ENCODE measurements at regions not wholly inside any gene's neighbourhood (a gene's known extent, or its start where the extent isn't known, plus 50 kb on each side); places are given as distances from the start of the nearest gene placed in this dataset.

DNA sequence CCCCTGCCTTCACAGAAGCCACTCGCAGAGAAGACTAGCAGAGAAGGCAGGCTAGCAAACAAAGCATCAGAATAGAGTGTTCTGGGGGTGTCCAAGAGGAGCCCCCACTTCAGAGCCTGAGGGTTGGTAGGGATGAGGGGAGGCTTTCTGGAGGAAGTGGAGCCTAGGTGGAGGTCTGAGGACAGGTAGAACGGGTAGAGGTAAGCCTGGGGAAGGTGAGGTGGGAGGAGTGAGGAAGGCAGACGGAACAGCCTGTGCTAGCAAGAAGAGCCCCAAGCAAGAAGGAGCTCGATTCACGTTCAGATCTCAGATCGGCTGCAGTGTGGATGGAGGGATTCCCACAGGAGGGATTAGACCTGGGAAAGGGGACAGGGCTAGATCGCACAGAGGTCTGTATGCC, 66.0 kb upstream of the DUSP5 start (continued):
- TF ChIP-seq ZZZ3 (IDR thresholded peaks at IDR 0.05; ENCODE audit: control insufficient read depth, insufficient read length, low read depth) (no peak), SIN3A (IDR thresholded peaks at IDR 0.05; ENCODE audit: low read depth, low read length) (no peak), BACH1 (IDR thresholded peaks at IDR 0.05; ENCODE audit: borderline replicate concordance) (no peak), TCF7 (IDR thresholded peaks at IDR 0.05; ENCODE audit: borderline replicate concordance) (no peak), MEF2A (IDR thresholded peaks at IDR 0.05; ENCODE audit: insufficient read depth, low read depth, low read length) (no peak)

- Histone ChIP-seq H3K27ac (ENCODE audit: control insufficient read depth, insufficient read depth) (no peak overlapping the region), H3K4me2 (ENCODE audit: control insufficient read depth, insufficient read depth) (no peak overlapping the region), H3K36me3 (ENCODE audit: control insufficient read depth in 2 of 2, insufficient read depth in 2 of 2, low read length in 1 of 2) (no peaks in the 10 kb centered on the region), H2AFZ (ENCODE audit: control insufficient read depth, low read depth, low read length) (no peak overlapping the region), H3K4me1 (ENCODE audit: control insufficient read depth, insufficient read depth, low read length) (peaks cover 4% of the 10 kb centered on the region), H3K79me2 (ENCODE audit: control insufficient read depth, insufficient read depth, low read length) (no peaks in the 10 kb centered on the region), H3K9ac (ENCODE audit: control insufficient read depth, insufficient read depth, low read length) (no peak overlapping the region), H3K4me3 (no peak overlapping the region), H3K27me3 (replicated peaks in 1 of 2; ENCODE audit: control insufficient read depth in 2 of 2, insufficient read depth in 2 of 2, low read length in 1 of 2) (no peaks in the 10 kb centered on the region), H4K20me1 (ENCODE audit: control insufficient read depth, insufficient read depth) (no peaks in the 10 kb centered on the region), H3K9me3 (replicated peaks; ENCODE audit: control insufficient read depth, insufficient read depth, low read length) (no peaks in the 10 kb centered on the region; the same call in 1 of the 3 replicates)
- CTCF ChIA-PET = interaction anchor here (0.7 to 1.7 kb wide), 2 partner anchors 9 to 23 kb away, joined by 4 to 5 read pairs; no protein-coding TSS in a partner anchor
- in situ Hi-C loops (cut with MboI) (no loop called here), intact Hi-C loops (cut with micrococcal nuclease; ENCODE audit: unreplicated experiment) (no loop called here)
- RAD21 ChIA-PET (ENCODE audit: unreplicated experiment) = interaction anchor here (0.8 to 1.3 kb wide), 4 partner anchors 9 to 77 kb away, joined by 3 read pairs; no protein-coding TSS in a partner anchor
- 52% methylated on average over 4 of the region's 4 CpGs for WGBS (ENCODE audit: insufficient coverage, insufficient replicate concordance, low lambda C conversion rate, missing lambda C conversion rate)
- POLR2A ChIA-PET = no interaction called here
- SMC1A ChIA-PET (ENCODE audit: uncharacterized antibody, unreplicated experiment) = interaction anchor here (0.6 to 3.5 kb wide), 6 partner anchors 16 to 974 kb away, joined by 3 to 13 read pairs (median 4); no protein-coding TSS in a partner anchor
- no TSS peak for BruUV-seq (replicated peaks)
- no peak for TF ChIP-seq ZBTB40 (IDR thresholded peaks at IDR 0.05; ENCODE audit: borderline replicate concordance)
- no peak for TF ChIP-seq SMC3 (IDR thresholded peaks at IDR 0.05; ENCODE audit: borderline replicate concordance, low read length)
- peak; percentile 20; the same call in 1 of the 2 replicates for TF ChIP-seq SPI1 (IDR thresholded peaks at IDR 0.05; ENCODE audit: borderline replicate concordance, insufficient read depth, low read depth, low read length)
- FAIRE-seq (no peak), DNase-seq (ENCODE audit: low read depth, low spot score) (no peak), ATAC-seq (no peak)
Measured at GRCh38 chr10:110432084-110432483, 65.6 kb upstream of the DUSP5 start.
